WTC11 (cell line): ENCODE measurements at regions not wholly inside any gene's neighbourhood (a gene's known extent, or its start where the extent isn't known, plus 50 kb on each side); places are given as distances from the start of the nearest gene placed in this dataset.

ENCODE experiments used
- ATAC-seq: fragments of 200-7000 bp; cut with Tn5 transposase; 2 replicates; pipeline ENCODE4 v1.10.0; 2021; ENCODE audit warnings: mild to moderate bottlenecking, moderate library complexity
- CTCF ChIA-PET: fragments of 300-600 bp; sonication (Branson Sonifier 250); formaldehyde crosslinking; loops from one replicate; lab custom pipeline; 2021; ENCODE audit warnings: antibody characterized with exemption; lab: Charles Lee
- POLR2A ChIA-PET: fragments of 350-600 bp; sonication (Branson Sonifier 250); formaldehyde crosslinking; loops from one replicate; lab custom pipeline; 2021; ENCODE audit warnings: antibody characterized with exemption; lab: Charles Lee
- DNase-seq: peaks from one replicate; pipeline ENCODE4 v3.0.0; 2021; ENCODE audit warnings: low spot score
- H3K27ac Mint-ChIP-seq: 2 replicates; pipeline ENCODE4 v1.8.0; 2021; ENCODE audit warnings: mixed read lengths
- H3K27me3 Mint-ChIP-seq: 2 replicates; pipeline ENCODE4 v1.8.0; 2021; ENCODE audit warnings: low read depth, mild to moderate bottlenecking, moderate library complexity, mixed read lengths
- H3K36me3 Mint-ChIP-seq: 2 replicates; pipeline ENCODE4 v1.8.0; 2021; ENCODE audit warnings: mixed read lengths
- H3K4me1 Mint-ChIP-seq: 2 replicates; pipeline ENCODE4 v1.8.0; 2022; ENCODE audit warnings: mixed read lengths
- H3K4me3 Mint-ChIP-seq: 2 replicates; pipeline ENCODE4 v1.8.0; 2021; ENCODE audit warnings: mild to moderate bottlenecking, moderate library complexity, mixed read lengths
- H3K9me3 Mint-ChIP-seq: 2 replicates; pipeline ENCODE4 v1.8.0; 2021; ENCODE audit warnings: mixed read lengths
- AFF4 ChIP-seq: sonication (generic); formaldehyde crosslinking; IDR thresholded peaks from 2 replicates; pipeline ENCODE4 v1.8.1; 2023; ENCODE audit warnings: mild to moderate bottlenecking, missing genetic modification reagents, borderline replicate concordance
- CDX4 ChIP-seq: fragments of 250-450 bp; sonication (Bioruptor Pico); IDR thresholded peaks from 2 replicates; pipeline ENCODE4 v1.9.0; 2021; ENCODE audit warnings: moderate library complexity, mild to moderate bottlenecking, inconsistent platforms, borderline replicate concordance
- ELF4 ChIP-seq: sonication (generic); formaldehyde crosslinking; IDR thresholded peaks from 2 replicates; pipeline ENCODE4 v1.8.1; 2022; ENCODE audit warnings: low read depth, mild to moderate bottlenecking, moderate library complexity, missing genetic modification reagents
- ETV6 ChIP-seq: sonication (generic); formaldehyde crosslinking; IDR thresholded peaks from 2 replicates; pipeline ENCODE4 v1.8.1; 2022; ENCODE audit warnings: mild to moderate bottlenecking, missing genetic modification reagents
- GTF2I ChIP-seq: fragments of 250-450 bp; sonication (Bioruptor Pico); conservative IDR thresholded peaks from 2 replicates; pipeline ENCODE4 v1.4.0; 2021; ENCODE audit warnings: mild to moderate bottlenecking
- IRF2 ChIP-seq: sonication (generic); formaldehyde crosslinking; IDR thresholded peaks from 2 replicates; pipeline ENCODE4 v1.8.0; 2022; ENCODE audit warnings: low read depth, missing genetic modification reagents, borderline replicate concordance
- MYBL2 ChIP-seq: sonication (generic); formaldehyde crosslinking; IDR thresholded peaks from 2 replicates; pipeline ENCODE4 v1.8.1; 2023; ENCODE audit warnings: mild to moderate bottlenecking, moderate library complexity, missing genetic modification reagents
- NR3C1 ChIP-seq: sonication (generic); formaldehyde crosslinking; conservative IDR thresholded peaks from 2 replicates; pipeline ENCODE4 v1.8.1; 2023; ENCODE audit warnings: low read depth, mild to moderate bottlenecking, missing genetic modification reagents
- OVOL2 ChIP-seq: fragments of 250-450 bp; sonication (Bioruptor Pico); IDR thresholded peaks from 2 replicates; pipeline ENCODE4 v1.9.0; 2021; ENCODE audit warnings: mild to moderate bottlenecking, borderline replicate concordance
- PREB ChIP-seq: sonication (generic); formaldehyde crosslinking; IDR thresholded peaks from 2 replicates; pipeline ENCODE4 v1.8.1; 2022; ENCODE audit warnings: mild to moderate bottlenecking, missing genetic modification reagents, moderate library complexity, borderline replicate concordance
- SMAD3 ChIP-seq: sonication (generic); formaldehyde crosslinking; IDR thresholded peaks from 2 replicates; pipeline ENCODE4 v1.8.0; 2022; ENCODE audit warnings: missing genetic modification reagents, mild to moderate bottlenecking, borderline replicate concordance
- TP53 ChIP-seq: sonication (generic); formaldehyde crosslinking; IDR thresholded peaks from 2 replicates; pipeline ENCODE4 v1.8.1; 2023; ENCODE audit warnings: mild to moderate bottlenecking, missing genetic modification reagents
- ZBTB21 ChIP-seq: sonication (generic); formaldehyde crosslinking; IDR thresholded peaks from 2 replicates; pipeline ENCODE4 v1.8.1; 2023; ENCODE audit warnings: mild to moderate bottlenecking, missing genetic modification reagents, borderline replicate concordance
- ZBTB43 ChIP-seq: sonication (generic); formaldehyde crosslinking; IDR thresholded peaks from 2 replicates; pipeline ENCODE4 v1.8.1; 2023; ENCODE audit warnings: mild to moderate bottlenecking, missing genetic modification reagents
- ZNF281 ChIP-seq: sonication (generic); formaldehyde crosslinking; IDR thresholded peaks from 2 replicates; pipeline ENCODE4 v1.8.0; 2023; ENCODE audit warnings: mild to moderate bottlenecking, missing genetic modification reagents
- ZNF423 ChIP-seq: fragments of 250-450 bp; sonication (Bioruptor Pico); IDR thresholded peaks from 2 replicates; pipeline ENCODE4 v2.1.2; 2022; ENCODE audit warnings: mild to moderate bottlenecking, moderate library complexity
- ZNF425 ChIP-seq: fragments of 250-450 bp; sonication (Bioruptor Pico); conservative IDR thresholded peaks from 2 replicates; pipeline ENCODE4 v1.9.0; 2021; ENCODE audit warnings: mild to moderate bottlenecking
- ZSCAN18 ChIP-seq: fragments of 250-450 bp; sonication (Bioruptor Pico); IDR thresholded peaks from 2 replicates; pipeline ENCODE4 v2.1.2; 2022; ENCODE audit warnings: mild to moderate bottlenecking, moderate library complexity

- Mint-ChIP-seq H3K27me3 (peaks cover 4% of the 10 kb centered on the region), H3K27ac (no peak overlapping the region), H3K4me3 (no peak overlapping the region), H3K4me1 (peaks cover 27% of the 10 kb centered on the region), H3K9me3 (peaks cover 63% of the 10 kb centered on the region), H3K36me3 (peaks cover 39% of the 10 kb centered on the region)
- no peak for TF ChIP-seq GTF2I (CRISPR knock-in tag)
- no peak for TF ChIP-seq CDX4 (CRISPR knock-in tag)
- TF ChIP-seq ZBTB43 = no peak
- TF ChIP-seq ELF4 (CRISPR knock-in tag) = no peak
- TF ChIP-seq ETV6 (CRISPR knock-in tag) = no peak
- no peak for TF ChIP-seq MYBL2
- no peak for TF ChIP-seq AFF4 (CRISPR knock-in tag)
- no peak for TF ChIP-seq OVOL2 (CRISPR knock-in tag)
- TF ChIP-seq ZNF281 = no peak
- no peak for TF ChIP-seq NR3C1 (CRISPR knock-in tag)
- TF ChIP-seq PREB (CRISPR knock-in tag) = no peak
- no peak for TF ChIP-seq ZBTB21 (CRISPR knock-in tag)
- TF ChIP-seq SMAD3 = no peak
- no peak for TF ChIP-seq ZSCAN18 (CRISPR knock-in tag)
- no peak for TF ChIP-seq TP53 (CRISPR knock-in tag)
- no peak for TF ChIP-seq ZNF425 (CRISPR knock-in tag)
- no peak for TF ChIP-seq ZNF423
- no peak for TF ChIP-seq IRF2
- DNase-seq = no peak
- CTCF ChIA-PET = no interaction called here
- ATAC-seq = no peak
- POLR2A ChIA-PET = no interaction called here
These were observed 243.8 kb upstream of the LDB2 start for GRCh38 chr4:17142232-17142711.
